GM12872 (cell line): ENCODE measurements at regions not wholly inside any gene's neighbourhood (a gene's known extent, or its start where the extent isn't known, plus 50 kb on each side); places are given as distances from the start of the nearest gene placed in this dataset.

Experiments used
- CTCF ChIP-seq: IDR thresholded peaks from 3 replicates; pipeline ENCODE4 v1.5.1; 2011; ENCODE audit warnings: low read depth, mild to moderate bottlenecking, low read length, moderate library complexity; ENCODE audit not compliant: insufficient read depth

- no peak for TF ChIP-seq CTCF
Measured at GRCh38 chr5:39605588-39606575, 181.1 kb upstream of the DAB2 start.

GRCh38 chr5:39605145-39605544 is 180.4 kb upstream of the DAB2 start:
- TF ChIP-seq CTCF, result no peak

- TF ChIP-seq CTCF, result no peak
Measured at GRCh38 chr5:39604491-39604890, 179.7 kb upstream of the DAB2 start.

- peak; percentile 47; the same call in 2 of the 3 replicates for TF ChIP-seq CTCF
Measured at GRCh38 chr5:39599721-39600431, 175.1 kb upstream of the DAB2 start.

GRCh38 chr5:39598661-39599248 is 174.0 kb upstream of the DAB2 start:
- no peak for TF ChIP-seq CTCF

- no peak for TF ChIP-seq CTCF
Measured at GRCh38 chr5:39588179-39588578, 163.4 kb upstream of the DAB2 start.

GRCh38 chr5:39587675-39588074 is 162.9 kb upstream of the DAB2 start:
- TF ChIP-seq CTCF, result no peak
